Activated CD4-positive, alpha-beta T cell treated with anti-CD3 and anti-CD28 coated beads, Interleukin-2, amount 10 ng/mL, durations not matched to agents 24 days and 14 days (primary cell): ENCODE measurements at regions not wholly inside any gene's neighbourhood (a gene's known extent, or its start where the extent isn't known, plus 50 kb on each side); places are given as distances from the start of the nearest gene placed in this dataset.
"Not testable (repeated sequence)": the region's sequence is repeated elsewhere in the genome, so short reads cannot be mapped to it uniquely, and the experiment has no call there.

ENCODE experiments used
- DNase-seq: peaks from one replicate; pipeline ENCODE4 v3.0.0; 2022
- H3K27ac Mint-ChIP-seq: one replicate; pipeline ENCODE4 v1.8.0; 2022; ENCODE audit warnings: mild to moderate bottlenecking, mixed read lengths
- H3K27me3 Mint-ChIP-seq: one replicate; pipeline ENCODE4 v1.8.0; 2022; ENCODE audit warnings: mixed read lengths
- H3K36me3 Mint-ChIP-seq: one replicate; pipeline ENCODE4 v1.8.0; 2022; ENCODE audit warnings: low read depth, mild to moderate bottlenecking, mixed read lengths
- H3K4me1 Mint-ChIP-seq: one replicate; pipeline ENCODE4 v1.8.0; 2021; ENCODE audit warnings: mixed read lengths
- H3K4me3 Mint-ChIP-seq: one replicate; pipeline ENCODE4 v1.8.0; 2022; ENCODE audit warnings: mild to moderate bottlenecking, moderate library complexity, mixed read lengths
- H3K9me3 Mint-ChIP-seq: one replicate; pipeline ENCODE4 v1.8.0; 2021; ENCODE audit warnings: mixed read lengths
- intact Hi-C: fragments of 100-400 bp; cut with micrococcal nuclease; formaldehyde crosslinking; loops from one replicate; pipeline ENCODE4 v1.15.1; 2023

- intact Hi-C loops, result no loop called here
- Mint-ChIP-seq H3K27ac (no peak overlapping the region), H3K27me3 (no peaks in the 10 kb centered on the region), H3K4me1 (no peaks in the 10 kb centered on the region), H3K9me3 (peaks cover 22% of the 10 kb centered on the region), H3K36me3 (no peaks in the 10 kb centered on the region), H3K4me3 (no peak overlapping the region)
- no peak for DNase-seq
Measured at GRCh38 chrX:1876041-1876440, 261.2 kb downstream of the ASMT start.

GRCh38 chrX:1877780-1878179 lies 262.9 kb downstream of the ASMT start:
- Mint-ChIP-seq H3K4me3 (no peak overlapping the region), H3K4me1 (no peaks in the 10 kb centered on the region), H3K27ac (no peak overlapping the region), H3K9me3 (peaks cover 22% of the 10 kb centered on the region), H3K27me3 (no peaks in the 10 kb centered on the region), H3K36me3 (no peaks in the 10 kb centered on the region)
- intact Hi-C loops, result no loop called here
- no peak for DNase-seq

- H3K27me3 Mint-ChIP-seq, H3K36me3 Mint-ChIP-seq, DNase-seq, H3K4me3 Mint-ChIP-seq, intact Hi-C loops, H3K27ac Mint-ChIP-seq, H3K4me1 Mint-ChIP-seq: not testable (repeated sequence)
- H3K9me3 Mint-ChIP-seq, result peaks cover 14% of the 10 kb centered on the region
Measured at GRCh38 chrX:1880884-1881817, 266.3 kb downstream of the ASMT start.

GRCh38 chrX:1883772-1884171 lies 268.9 kb downstream of the ASMT start:
- Mint-ChIP-seq H3K9me3 (peaks cover 4% of the 10 kb centered on the region), H3K27ac (no peak overlapping the region), H3K27me3 (no peaks in the 10 kb centered on the region), H3K4me1 (no peaks in the 10 kb centered on the region), H3K36me3 (no peaks in the 10 kb centered on the region), H3K4me3 (no peak overlapping the region)
- DNase-seq, result no peak
- intact Hi-C loops, result no loop called here

DNA sequence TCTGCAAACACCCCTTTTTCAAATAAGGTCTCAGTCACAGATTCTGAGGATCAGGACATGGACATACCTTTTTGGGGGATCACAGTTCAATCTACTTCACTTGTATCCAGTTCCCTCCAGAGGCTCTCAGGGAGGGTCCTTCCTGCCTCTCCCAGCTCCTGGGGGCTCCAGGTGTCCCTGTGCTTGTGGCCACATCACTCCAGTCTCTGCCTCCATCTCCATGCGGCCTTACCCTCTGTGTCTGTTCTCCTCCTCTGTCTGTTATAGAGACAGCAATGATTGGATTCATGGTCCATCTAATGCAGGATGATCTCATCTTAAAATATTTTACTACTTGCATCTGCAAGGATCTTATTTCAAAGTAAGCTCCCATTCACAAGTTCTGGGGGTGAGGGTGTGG lies 269.6 kb downstream of the ASMT start:
- Mint-ChIP-seq H3K27me3 (no peaks in the 10 kb centered on the region), H3K4me1 (no peaks in the 10 kb centered on the region), H3K4me3 (no peak overlapping the region), H3K27ac (no peak overlapping the region), H3K9me3 (peaks cover under 1% of the 10 kb centered on the region), H3K36me3 (no peaks in the 10 kb centered on the region)
- intact Hi-C loops, result no loop called here
- DNase-seq, result no peak

DNA sequence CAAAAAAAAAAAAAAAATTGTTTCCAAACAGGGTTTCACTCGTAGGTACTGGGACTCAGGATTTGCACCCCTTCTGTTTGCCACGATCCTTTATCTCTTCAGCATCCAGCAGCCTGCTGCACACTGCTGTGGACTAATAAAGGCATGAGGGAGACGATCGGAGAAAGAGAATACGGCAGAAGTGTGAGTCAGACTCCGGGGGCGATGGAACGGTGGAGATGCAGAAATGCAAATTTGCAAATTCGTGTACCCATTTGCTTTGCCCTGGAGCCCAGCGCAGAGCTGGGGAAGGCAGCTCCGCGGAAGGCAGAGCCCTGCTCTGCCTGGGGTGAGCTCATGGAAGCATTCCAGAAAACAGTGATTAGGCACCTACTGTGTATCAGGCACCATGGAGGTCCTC lies 270.3 kb downstream of the ASMT start:
- Mint-ChIP-seq H3K9me3 (peaks cover 3% of the 10 kb centered on the region), H3K4me3 (no peak overlapping the region), H3K27ac (no peak overlapping the region), H3K36me3 (no peaks in the 10 kb centered on the region), H3K4me1 (no peaks in the 10 kb centered on the region), H3K27me3 (no peaks in the 10 kb centered on the region)
- intact Hi-C loops, result no loop called here
- DNase-seq, result no peak

DNA sequence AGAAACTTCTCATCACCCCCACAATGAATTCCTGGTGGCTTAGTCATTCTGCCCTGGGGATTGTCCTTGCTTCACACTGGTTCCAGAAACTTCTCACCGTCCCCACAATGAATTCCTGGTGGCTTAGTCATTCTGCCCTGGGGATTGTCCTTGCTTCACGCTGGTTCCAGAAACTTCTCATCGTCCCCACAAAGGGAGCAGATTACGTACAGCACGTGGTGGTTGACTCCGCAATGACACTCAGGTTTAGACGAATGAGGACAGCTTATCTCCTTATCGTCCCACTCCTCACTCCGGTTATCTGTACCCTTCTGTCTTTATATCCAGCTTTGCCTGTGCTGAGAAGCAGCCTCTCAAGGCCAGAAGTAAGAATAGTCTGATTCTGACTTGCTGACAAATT lies 273.4 kb downstream of the ASMT start:
- H3K36me3 Mint-ChIP-seq, H3K27ac Mint-ChIP-seq, H3K4me3 Mint-ChIP-seq, DNase-seq, H3K4me1 Mint-ChIP-seq, intact Hi-C loops, H3K27me3 Mint-ChIP-seq: not testable (repeated sequence)
- H3K9me3 Mint-ChIP-seq, result peaks cover 11% of the 10 kb centered on the region

GRCh38 chrX:1894026-1894294 lies 279.1 kb downstream of the ASMT start:
- DNase-seq, result no peak
- Mint-ChIP-seq H3K4me3 (no peak overlapping the region), H3K27me3 (no peaks in the 10 kb centered on the region), H3K4me1 (no peaks in the 10 kb centered on the region), H3K9me3 (peaks cover 11% of the 10 kb centered on the region), H3K36me3 (no peaks in the 10 kb centered on the region), H3K27ac (no peak overlapping the region)
- intact Hi-C loops, result no loop called here

- H3K4me3 Mint-ChIP-seq, result no peak overlapping the region
- no peak for DNase-seq
- intact Hi-C loops, result no loop called here
- no peaks in the 10 kb centered on the region for H3K4me1 Mint-ChIP-seq
- peaks cover 8% of the 10 kb centered on the region for H3K9me3 Mint-ChIP-seq
- no peaks in the 10 kb centered on the region for H3K36me3 Mint-ChIP-seq
- H3K27ac Mint-ChIP-seq, result no peak overlapping the region
- H3K27me3 Mint-ChIP-seq, result no peaks in the 10 kb centered on the region
Measured at GRCh38 chrX:1894740-1895139, 279.9 kb downstream of the ASMT start.

DNA sequence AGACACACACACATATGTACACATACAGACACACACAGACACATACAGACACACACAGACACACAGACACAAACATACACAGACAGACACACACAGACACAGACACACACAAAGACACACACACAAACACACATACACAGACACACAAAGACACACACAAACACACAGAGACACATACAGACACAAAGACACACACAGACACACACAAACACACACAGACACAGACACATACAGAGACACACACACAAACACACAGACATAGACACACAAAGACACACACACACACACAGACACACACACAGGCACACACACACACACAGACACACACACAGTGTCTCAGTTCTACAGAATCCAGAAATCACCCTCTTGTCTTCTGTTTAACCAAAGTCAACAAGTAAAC lies 280.7 kb downstream of the ASMT start:
- no peak for DNase-seq
- Mint-ChIP-seq H3K4me1 (no peaks in the 10 kb centered on the region), H3K9me3 (peaks cover 5% of the 10 kb centered on the region)

DNA sequence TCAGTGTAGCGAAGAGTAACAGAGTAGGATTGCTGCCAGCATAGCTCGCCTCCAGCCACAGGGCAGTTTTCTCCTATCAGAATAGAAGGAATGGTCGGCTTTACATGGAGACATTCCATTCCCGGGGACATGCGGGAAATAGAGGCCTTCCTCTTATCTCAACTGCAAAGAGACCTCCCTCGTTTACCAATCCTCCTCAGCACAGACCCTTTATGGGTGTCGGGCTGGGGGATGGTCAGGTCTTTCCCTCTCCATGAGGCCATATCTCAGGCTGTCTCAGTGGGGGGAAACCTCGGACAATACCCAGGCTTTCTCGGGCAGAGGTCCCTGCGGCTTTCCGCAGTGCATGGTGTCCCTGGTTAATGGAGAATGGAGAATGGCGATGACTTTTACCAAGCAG lies 285.0 kb downstream of the ASMT start:
- no peaks in the 10 kb centered on the region for H3K4me1 Mint-ChIP-seq
- intact Hi-C loops, result no loop called here
- H3K4me3 Mint-ChIP-seq, result no peak overlapping the region
- no peaks in the 10 kb centered on the region for H3K36me3 Mint-ChIP-seq
- no peak overlapping the region for H3K27ac Mint-ChIP-seq
- no peaks in the 10 kb centered on the region for H3K9me3 Mint-ChIP-seq
- no peaks in the 10 kb centered on the region for H3K27me3 Mint-ChIP-seq
- no peak for DNase-seq

More for the DNA sequence above, 280.7 kb downstream of the ASMT start:
- Mint-ChIP-seq H3K4me3 (no peak overlapping the region), H3K27me3 (no peaks in the 10 kb centered on the region), H3K36me3 (no peaks in the 10 kb centered on the region), H3K27ac (no peak overlapping the region)
- intact Hi-C loops, result no loop called here

DNA sequence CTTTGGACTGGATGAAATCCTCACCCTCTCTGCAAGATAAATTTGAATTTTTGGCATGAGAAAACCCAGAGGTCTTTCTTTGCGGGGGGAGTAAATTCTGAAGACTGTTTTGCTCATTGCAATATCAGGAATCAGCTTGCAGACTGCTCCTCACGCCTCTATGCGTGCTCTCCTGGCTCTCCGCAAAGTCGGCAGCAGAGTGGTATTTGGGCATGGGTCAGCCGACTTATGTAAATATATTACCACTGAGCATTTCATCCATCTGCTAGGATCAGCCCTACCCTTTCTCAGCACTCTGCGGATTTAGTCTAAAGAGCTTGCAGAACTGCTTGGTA lies 288.0 kb downstream of the ASMT start:
- no peak for DNase-seq
- intact Hi-C loops, result no loop called here
- Mint-ChIP-seq H3K4me1 (no peaks in the 10 kb centered on the region), H3K27me3 (no peaks in the 10 kb centered on the region), H3K9me3 (no peaks in the 10 kb centered on the region), H3K36me3 (no peaks in the 10 kb centered on the region), H3K4me3 (no peak overlapping the region), H3K27ac (no peak overlapping the region)

DNA sequence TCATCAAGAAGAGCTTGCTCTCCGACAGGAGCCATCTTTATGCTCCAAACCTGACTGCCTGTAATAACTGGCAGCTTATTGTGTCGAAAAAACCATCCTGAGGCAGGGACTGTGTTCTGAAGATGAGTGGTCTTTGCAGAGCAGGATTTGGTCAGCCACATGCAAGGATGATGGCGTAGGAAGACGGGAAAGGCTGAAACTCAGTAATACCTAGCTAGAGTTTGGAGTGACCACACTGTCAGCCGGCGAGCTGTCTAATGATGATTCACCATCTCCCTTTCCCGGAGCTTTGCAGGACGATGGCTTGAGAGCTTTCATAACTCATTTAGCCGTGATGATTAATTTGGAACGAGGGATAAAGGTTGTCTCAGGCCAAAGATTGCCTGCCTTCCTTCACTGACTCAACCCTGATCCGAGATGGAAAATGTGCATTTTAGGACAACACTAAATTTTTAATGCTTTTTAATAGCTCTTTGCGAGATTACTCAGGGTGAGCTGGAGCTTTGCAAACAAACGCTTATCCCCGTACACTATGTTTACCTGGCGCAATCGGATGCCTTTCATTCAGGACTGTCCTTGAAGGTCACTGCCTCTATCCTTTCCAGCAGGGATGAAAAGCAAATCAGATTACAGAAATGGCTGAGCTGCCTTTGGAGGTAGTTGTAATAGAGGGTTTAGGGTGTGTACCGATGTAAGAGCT lies 288.5 kb downstream of the ASMT start:
- Mint-ChIP-seq H3K4me3 (no peak overlapping the region), H3K27ac (no peak overlapping the region), H3K9me3 (no peaks in the 10 kb centered on the region), H3K27me3 (no peaks in the 10 kb centered on the region), H3K36me3 (no peaks in the 10 kb centered on the region), H3K4me1 (no peaks in the 10 kb centered on the region)
- intact Hi-C loops, result no loop called here
- no peak for DNase-seq

DNA sequence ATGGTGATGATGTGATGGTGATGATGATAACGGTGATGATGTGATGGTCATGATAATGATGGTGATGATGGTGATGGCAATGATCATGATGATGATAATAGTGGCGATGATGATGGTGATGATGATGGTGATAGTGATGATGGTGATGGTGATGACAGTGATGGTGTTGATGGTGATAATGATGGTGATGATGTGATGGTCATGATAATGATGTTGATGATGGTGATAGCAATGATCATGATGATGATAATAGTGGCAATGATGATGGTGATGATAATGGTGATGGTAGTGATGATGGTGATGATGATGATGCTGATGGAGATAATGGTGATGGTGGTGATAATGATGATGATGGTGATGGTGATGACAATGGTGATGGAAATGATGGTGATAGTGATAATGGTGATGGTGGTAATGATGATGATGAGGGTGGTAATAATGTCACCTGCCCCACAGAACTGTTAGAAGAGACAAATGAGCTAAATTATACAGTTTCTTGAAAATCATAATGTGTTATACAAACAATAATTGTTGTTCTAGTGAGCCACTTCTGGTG lies 289.9 kb downstream of the ASMT start:
- no peak for DNase-seq
- Mint-ChIP-seq H3K9me3 (no peaks in the 10 kb centered on the region), H3K4me1 (no peaks in the 10 kb centered on the region), H3K36me3 (no peaks in the 10 kb centered on the region), H3K27me3 (no peaks in the 10 kb centered on the region), H3K4me3 (no peak overlapping the region), H3K27ac (no peak overlapping the region)
- intact Hi-C loops, result no loop called here
